ENCODE measurements at regions not wholly inside any gene's neighbourhood (a gene's known extent, or its start where the extent isn't known, plus 50 kb on each side); places are given as distances from the start of the nearest gene placed in this dataset.

DNA sequence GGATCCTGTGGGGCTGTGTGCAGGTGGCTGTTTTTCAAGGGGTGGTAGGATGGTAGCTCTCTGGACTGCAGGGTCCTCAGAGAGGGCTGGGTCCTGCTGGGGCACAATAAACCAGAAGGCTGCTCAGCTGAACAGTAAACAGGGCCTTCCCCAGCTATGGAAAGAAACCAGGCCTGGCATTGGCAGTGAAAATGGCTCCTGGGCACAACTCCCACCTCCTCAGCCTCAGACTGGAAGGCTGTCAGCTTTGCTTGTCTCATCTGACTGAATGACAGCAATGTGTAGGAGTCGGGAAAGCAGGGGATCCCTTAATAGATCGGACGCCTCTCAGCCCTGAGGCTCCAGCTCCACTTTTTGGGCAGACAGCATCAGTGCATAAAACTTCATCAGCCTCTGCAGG is 59.8 kb upstream of the NLRP1 start:
- TF ChIP-seq POLR2A (IDR thresholded peaks at IDR 0.05; ENCODE audit: low read depth): no peak
- TF ChIP-seq, protein P1, sequence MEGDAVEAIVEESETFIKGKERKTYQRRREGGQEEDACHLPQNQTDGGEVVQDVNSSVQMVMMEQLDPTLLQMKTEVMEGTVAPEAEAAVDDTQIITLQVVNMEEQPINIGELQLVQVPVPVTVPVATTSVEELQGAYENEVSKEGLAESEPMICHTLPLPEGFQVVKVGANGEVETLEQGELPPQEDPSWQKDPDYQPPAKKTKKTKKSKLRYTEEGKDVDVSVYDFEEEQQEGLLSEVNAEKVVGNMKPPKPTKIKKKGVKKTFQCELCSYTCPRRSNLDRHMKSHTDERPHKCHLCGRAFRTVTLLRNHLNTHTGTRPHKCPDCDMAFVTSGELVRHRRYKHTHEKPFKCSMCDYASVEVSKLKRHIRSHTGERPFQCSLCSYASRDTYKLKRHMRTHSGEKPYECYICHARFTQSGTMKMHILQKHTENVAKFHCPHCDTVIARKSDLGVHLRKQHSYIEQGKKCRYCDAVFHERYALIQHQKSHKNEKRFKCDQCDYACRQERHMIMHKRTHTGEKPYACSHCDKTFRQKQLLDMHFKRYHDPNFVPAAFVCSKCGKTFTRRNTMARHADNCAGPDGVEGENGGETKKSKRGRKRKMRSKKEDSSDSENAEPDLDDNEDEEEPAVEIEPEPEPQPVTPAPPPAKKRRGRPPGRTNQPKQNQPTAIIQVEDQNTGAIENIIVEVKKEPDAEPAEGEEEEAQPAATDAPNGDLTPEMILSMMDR (IDR thresholded peaks at IDR 0.05): no peak
- no peak for TF ChIP-seq POLR2AphosphoS5 (IDR thresholded peaks at IDR 0.05)
- TF ChIP-seq EP300 (IDR thresholded peaks at IDR 0.05): no peak

All from esophagus muscularis mucosa (tissue), 4 donors.